GM10266 (cell line): ENCODE measurements at regions not wholly inside any gene's neighbourhood (a gene's known extent, or its start where the extent isn't known, plus 50 kb on each side); places are given as distances from the start of the nearest gene placed in this dataset.
"Not testable (repeated sequence)": the region's sequence is repeated elsewhere in the genome, so short reads cannot be mapped to it uniquely, and the experiment has no call there.

ENCODE experiments used
- DNase-seq: peaks from one replicate; pipeline ENCODE4 v3.0.0; 2012; ENCODE audit errors: extremely low spot score

DNA sequence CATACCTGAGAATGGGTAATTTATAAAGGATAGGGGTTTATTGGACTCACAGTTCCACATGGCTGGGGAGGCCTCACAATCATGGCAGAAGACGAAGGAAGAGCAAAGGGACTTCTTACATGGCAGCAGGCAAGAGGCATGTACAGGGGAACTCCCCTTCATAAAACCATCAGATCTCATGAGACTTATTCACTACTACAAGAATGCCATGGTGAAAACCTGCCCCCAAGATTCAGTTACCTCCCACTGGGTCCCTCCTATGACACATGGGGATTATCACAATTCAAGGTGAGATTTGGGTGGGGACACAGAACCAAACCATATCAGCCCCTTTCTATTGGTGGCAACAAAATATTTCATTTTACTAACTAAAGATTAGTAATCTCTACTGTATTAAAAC, 204.1 kb upstream of the PLGLB2 start:
- not testable (repeated sequence) for DNase-seq

- DNase-seq, result not testable (repeated sequence)
These were observed 200.8 kb upstream of the PLGLB2 start for GRCh38 chr2:87547106-87547505.

GRCh38 chr2:87547966-87548365, 199.9 kb upstream of the PLGLB2 start:
- not testable (repeated sequence) for DNase-seq

DNA sequence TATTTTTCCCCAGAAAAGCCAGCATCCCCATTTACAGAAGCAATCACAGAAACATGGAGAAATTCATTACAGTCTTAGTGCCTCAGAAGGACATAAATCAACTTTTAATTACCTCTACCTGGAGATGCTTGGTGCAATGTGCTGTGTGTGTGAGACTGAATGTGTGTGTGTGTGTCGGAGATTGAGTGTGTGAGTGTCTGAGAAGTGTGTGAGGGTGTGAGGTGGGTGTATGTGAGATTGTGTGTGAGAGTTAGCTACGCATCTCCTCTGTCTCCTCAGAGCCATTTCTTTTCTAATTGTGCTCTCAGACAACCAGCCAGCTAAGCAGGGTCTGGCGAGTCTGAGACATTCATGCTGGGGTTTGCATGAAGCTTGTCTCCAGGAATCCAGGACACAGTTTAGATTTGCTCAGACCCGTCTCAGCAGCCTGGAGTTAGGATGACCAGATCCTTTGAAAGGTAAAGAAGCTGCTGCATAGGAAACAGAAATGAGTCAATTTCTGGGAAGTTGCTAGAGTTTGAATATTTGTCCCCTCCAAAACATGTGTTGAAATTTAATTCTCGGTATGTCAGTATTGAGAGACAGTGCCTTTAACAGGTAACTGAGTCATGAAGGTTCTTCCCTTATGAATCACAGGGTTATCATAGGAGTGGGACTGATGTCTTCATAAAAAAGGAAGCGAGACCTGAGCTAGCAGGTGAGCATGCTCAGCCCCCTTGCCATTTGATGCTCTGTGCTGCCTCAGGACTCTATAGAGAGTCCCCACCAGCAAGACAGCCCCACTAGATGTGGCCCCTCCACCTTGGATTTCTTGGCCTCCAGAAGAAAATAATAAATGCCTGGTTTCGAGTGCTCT, 199.0 kb upstream of the PLGLB2 start:
- not testable (repeated sequence) for DNase-seq

DNA sequence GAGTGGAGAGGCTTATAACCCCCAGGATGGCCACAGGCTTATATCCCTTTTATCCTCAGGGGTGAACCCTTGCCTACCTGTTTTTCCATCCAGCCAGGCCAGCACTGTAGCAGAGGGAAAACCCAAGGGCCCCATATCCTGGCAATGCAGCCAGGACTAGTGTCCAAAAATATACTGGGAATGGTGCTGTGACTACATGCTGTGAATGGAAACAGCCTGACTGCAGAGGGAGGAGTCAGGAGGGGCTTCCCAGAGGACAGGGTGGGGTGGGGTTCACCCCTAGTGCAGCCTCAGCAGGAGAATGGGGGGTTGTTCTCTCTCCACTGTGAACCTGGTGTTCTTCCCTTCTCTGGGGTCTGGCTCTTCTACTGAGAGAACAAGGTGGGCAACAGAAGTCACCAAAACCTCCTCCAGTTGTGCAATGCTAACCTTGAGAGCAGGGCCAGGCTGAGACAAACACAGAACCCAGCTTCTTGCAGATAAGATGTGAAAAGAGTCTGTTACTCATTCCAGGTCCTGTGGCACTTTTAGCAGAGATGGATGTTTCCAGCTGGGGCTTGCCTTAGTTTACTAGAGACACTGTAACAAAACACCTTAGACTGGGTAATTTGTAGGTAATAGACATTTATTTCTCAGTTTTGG, 198.2 kb upstream of the PLGLB2 start:
- not testable (repeated sequence) for DNase-seq

DNA sequence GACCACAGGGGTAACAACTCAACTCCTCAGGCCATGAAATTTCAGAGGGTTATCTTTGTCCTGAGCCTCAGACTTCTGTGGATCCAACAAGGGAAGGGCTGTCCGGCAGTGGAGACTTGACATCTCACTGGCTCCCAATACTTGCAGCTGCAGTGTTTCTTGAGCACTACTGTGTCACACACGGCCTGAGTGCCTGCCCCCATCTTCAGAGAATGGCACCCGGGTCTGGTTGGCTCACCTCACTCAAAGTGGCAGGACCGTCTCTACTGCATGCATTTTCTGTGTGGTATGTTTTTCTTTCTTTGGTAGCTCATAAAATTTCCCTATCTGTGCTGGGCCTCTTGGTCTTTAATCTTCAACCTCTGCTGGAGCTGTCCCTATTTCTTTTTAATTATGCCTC, 193.2 kb upstream of the PLGLB2 start:
- not testable (repeated sequence) for DNase-seq

- not testable (repeated sequence) for DNase-seq
These were observed 192.8 kb upstream of the PLGLB2 start for GRCh38 chr2:87555082-87555481.

DNA sequence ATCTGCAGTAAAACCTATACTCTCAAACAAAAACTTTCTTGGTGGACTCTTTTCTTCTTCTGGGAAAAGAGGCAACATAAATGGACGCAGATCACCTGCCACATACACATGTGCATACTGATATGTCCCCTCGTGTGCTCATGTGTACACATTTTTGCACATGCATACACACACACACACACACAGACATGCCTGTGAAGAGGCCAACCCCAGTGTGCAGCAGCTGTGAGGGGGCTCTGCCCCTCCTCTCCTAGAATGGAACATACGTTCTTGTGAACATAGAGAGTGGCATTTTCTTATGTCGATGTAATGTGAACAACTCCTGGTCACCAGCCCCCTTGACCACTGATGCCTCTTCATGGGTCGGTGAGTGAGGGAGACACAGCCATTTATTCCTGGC, 188.9 kb upstream of the PLGLB2 start:
- not testable (repeated sequence) for DNase-seq

DNA sequence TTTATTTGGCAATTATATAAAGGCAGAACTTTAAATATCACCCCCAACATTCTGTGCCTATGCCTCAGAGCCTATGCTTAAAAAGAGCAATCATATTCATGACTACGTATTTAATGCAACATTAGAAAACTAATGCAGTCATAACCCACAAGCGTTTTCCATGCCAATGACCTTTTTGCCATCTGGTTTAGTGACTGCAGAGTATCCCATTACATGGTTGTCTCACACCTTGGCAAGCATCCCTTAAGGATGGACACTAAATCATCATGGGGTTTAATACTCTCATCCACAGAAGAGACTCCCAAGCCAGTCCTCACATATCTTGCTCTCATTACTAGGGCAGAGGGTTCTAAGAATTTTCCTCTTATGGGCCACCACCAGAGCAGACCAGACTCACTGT, 188.2 kb upstream of the PLGLB2 start:
- not testable (repeated sequence) for DNase-seq

DNA sequence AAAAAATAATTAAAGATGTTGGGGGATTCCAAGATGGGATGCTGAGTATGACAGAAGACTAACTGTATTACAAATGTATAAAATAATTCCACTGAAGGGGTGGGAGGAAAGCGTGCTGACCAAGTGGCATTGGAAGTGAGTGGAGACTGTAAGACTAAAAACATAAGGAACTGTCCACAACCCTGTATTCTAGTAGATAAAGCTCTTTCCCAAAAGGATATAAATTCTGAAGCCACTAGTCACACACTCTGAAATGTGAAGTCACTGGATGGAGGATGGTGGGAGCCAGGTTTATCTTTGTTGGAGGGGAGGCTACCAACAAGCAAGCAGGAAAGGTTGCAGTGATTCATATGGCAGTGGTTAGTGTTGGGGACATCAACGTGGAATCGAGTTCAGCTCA, 182.8 kb upstream of the PLGLB2 start:
- DNase-seq, result not testable (repeated sequence)

DNA sequence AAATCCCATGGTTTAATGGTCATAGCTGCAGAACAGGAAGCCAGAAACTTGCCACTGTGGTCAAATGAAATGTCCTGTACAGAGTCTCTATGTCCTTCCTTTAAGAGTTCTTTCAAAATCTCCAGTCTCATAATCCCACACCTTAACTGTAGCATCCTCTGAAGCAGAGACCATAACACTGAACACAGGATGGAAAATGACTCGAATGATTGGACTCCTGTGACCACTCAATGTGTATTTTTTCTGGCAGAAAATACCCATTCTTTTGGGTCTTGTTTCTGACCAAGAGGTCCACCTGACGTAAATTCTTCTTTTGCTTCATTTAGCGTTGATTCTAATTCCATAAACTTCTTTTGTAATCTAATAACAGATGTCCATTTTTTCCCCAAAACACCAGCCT, 181.4 kb upstream of the PLGLB2 start:
- DNase-seq, result not testable (repeated sequence)

DNA sequence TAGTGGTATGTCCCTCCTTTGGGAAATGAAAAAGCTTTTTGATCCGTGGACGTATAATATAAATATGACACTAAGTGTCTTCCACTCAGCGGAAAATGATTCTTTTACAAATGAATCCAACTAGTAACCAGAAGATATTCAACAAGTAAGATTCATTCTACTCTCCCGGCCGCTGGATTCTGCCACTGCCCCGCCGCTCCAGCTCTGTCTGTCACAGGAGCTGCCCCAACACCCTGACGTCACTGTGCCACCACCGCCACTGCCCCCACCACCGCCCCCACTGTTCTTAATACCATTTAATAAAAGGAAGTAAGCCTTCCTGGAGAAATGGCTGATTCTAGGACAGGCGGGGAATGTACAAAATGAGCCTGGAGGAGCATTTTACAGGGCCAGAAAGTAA, 180.8 kb upstream of the PLGLB2 start:
- not testable (repeated sequence) for DNase-seq

GRCh38 chr2:87567912-87568311, 180.0 kb upstream of the PLGLB2 start:
- not testable (repeated sequence) for DNase-seq

DNA sequence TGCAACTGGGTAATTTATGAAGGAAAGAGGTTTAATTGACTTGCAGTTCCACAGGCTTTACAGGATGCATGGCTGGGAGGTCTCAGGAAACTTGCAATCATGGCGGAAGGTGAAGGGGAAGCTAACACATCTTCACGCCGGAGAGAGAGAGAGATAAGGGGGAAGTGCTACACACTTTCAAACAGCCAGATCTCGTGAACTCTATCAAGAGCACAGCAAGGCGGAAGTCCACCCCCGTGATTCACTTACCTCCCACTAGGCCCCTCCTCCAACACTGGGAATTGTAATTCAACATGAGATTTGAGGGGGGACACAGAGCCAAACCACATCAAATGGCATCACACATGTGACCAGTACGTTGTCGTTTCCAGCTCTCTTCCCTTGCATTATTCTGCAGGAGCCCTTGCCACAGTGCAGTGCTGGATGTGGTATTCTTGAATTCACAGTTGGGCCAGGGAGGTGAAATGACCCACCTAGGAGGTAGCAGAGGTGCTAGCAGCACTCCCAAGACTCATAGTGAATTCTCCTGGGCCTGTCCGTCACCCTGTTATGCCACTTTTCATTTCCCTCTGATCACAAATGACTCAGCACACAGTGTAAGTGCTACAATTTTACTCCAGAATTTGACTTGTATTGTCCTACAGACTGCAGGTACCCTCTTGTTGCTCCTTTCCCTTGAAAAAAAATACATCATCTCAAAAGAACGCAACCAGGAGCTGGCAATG, 179.2 kb upstream of the PLGLB2 start:
- not testable (repeated sequence) for DNase-seq

- DNase-seq, result not testable (repeated sequence)
These were observed 178.0 kb upstream of the PLGLB2 start for GRCh38 chr2:87569689-87570397.

DNA sequence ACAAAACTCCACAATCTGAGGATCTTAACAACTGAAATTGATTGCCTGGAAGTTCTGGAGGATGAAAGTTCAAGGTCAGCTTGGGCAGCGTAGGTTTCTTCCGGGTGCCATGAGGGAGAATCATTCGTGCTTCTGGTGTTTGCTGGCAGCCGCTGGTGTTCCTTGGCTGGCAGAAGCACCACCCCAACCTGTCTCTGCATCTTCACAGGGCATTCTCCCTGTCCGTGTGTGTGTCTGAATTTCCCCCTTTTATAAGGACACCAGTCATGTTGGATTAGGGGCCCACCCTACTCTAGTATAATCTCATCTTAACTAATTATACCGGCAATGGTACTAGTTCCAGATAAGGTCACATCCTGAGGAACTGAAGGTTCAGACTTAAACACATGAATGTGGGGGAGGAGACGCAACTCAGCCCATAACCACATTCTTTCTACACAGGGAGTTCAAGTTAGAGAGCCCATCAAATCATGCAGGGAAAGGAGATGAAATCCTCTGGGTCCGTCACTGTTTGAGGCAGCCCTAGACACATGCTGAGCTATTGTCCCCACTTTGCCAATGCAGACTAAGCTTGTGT, 175.9 kb upstream of the PLGLB2 start:
- not testable (repeated sequence) for DNase-seq

DNA sequence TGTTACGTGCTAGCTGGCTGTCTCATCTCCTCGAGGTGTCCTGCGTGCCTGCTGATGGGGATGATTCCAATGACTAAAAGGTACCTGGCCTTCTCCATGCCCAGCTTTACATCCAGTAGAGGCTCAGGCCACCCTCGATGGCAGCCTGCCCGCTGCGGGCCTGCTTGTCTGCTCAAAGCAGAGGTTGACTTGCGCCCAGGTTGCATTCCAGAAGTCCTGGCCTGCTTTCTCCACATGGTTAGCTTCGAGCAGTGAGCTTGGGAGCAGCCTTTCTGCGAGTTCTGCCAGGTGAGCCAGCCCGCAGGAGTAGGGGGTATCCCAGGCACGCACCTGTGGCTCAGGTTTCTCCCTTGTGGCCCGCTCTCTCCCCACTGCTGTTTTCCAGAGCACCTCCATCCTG, 175.0 kb upstream of the PLGLB2 start:
- DNase-seq, result not testable (repeated sequence)

DNA sequence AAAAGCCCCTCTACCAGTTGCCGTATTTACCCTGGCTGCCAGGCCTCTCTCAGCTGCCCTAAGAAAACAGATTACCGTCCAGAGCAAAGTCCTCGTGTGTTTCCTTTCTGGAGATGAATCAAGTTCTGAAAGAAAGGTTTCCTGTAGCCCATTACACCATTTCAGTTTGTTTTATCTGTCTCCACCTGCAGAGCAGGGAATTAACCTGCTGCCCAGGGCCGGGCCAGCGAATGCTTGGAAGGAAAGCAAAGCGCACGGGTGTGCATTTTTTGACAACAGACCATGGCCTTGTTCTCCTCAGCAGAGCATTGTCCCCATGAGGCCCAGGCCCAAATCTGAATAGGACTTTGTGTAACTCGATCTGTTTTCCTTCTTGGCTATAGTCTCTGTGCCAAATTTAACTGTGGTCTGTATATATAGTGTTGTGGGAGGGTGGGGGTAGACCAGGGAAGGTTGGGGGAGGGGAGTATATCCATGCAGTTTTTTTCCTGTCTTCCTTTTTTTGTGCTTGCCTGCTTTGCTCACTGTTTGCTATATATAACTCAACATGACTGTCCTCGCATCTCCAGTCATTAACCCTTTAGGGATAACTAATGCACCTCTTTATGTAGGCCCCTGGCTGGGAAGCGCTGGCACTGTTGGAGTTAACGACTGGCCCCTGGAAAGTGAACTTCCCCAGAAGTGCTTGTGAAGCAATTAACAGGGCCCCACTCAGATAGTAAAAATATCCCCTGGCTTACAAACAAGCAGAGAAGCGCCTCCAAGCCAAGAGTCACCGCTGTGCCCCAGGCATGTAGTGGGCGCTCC, 174.3 kb upstream of the PLGLB2 start:
- not testable (repeated sequence) for DNase-seq

- not testable (repeated sequence) for DNase-seq
These were observed 173.4 kb upstream of the PLGLB2 start for GRCh38 chr2:87574193-87575119.
